ENCODE measurements at regions not wholly inside any gene's neighbourhood (a gene's known extent, or its start where the extent isn't known, plus 50 kb on each side); places are given as distances from the start of the nearest gene placed in this dataset.

GRCh38 chr15:35693286-35693685 is 147.3 kb upstream of the DPH6 start:
- Histone ChIP-seq H3K4me2 (replicated peaks; ENCODE audit: low read depth, low read length, poor library complexity, severe bottlenecking) (no peak overlapping the region), H3K79me2 (ENCODE audit: control insufficient read depth, insufficient read depth, low read length) (no peaks in the 10 kb centered on the region), H2AFZ (ENCODE audit: insufficient read depth, low read depth, low read length, poor library complexity, severe bottlenecking) (no peak overlapping the region), H3K36me3 (replicated peaks in 1 of 2; ENCODE audit: control extremely low read depth in 1 of 2, control insufficient read depth in 1 of 2, extremely low read depth in 1 of 2, insufficient read depth in 2 of 2, low read length in 1 of 2) (no peaks in the 10 kb centered on the region), H3K9me3 (ENCODE audit: control extremely low read depth in 1 of 3, control insufficient read depth in 2 of 3, insufficient read depth in 1 of 3, low read length in 2 of 3) (no peaks in the 10 kb centered on the region), H3K9ac (ENCODE audit: low read length) (no peak overlapping the region), H4K20me1 (ENCODE audit: control insufficient read depth, insufficient read depth, low read length, poor library complexity, severe bottlenecking) (no peaks in the 10 kb centered on the region), H3K4me3 (ENCODE audit: control extremely low read depth in 1 of 5, extremely low read depth in 1 of 5, insufficient read depth in 1 of 5, low read depth in 2 of 5, low read length in 4 of 5) (no peak overlapping the region), H3K4me1 (ENCODE audit: control insufficient read depth in 2 of 2, insufficient read depth in 2 of 2, low read length in 2 of 2) (no peaks in the 10 kb centered on the region), H3K27me3 (replicated peaks in 1 of 4; ENCODE audit: control extremely low read depth in 1 of 4, control insufficient read depth in 3 of 4, insufficient read depth in 4 of 4, low read length in 3 of 4) (no peaks in the 10 kb centered on the region), H3K27ac (ENCODE audit: low read length in 2 of 2) (no peak overlapping the region)
- Mint-ChIP-seq H3K27me3 (peaks cover 11% of the 10 kb centered on the region), H3K4me1 (no peaks in the 10 kb centered on the region), H3K9me3 (ENCODE audit: insufficient read depth) (no peaks in the 10 kb centered on the region), H3K27ac (no peak overlapping the region), H3K4me3 (no peak overlapping the region)
- CTCF ChIA-PET = no interaction called here
- WGBS (ENCODE audit: insufficient coverage) = no CpG with 5 or more reads among the region's 2 CpGs
- intact Hi-C loops (cut with micrococcal nuclease) = no loop called here
- TF ChIP-seq EZH2 (IDR thresholded peaks at IDR 0.05; ENCODE audit: borderline replicate concordance, insufficient read depth, low read depth, low read length, poor library complexity, severe bottlenecking) (no peak), CTCF (IDR thresholded peaks at IDR 0.05) (no peak)
- DNase-seq = no peak
- no peak for ATAC-seq (ENCODE audit: low read depth)
- POLR2A ChIA-PET = no interaction called here

DNA sequence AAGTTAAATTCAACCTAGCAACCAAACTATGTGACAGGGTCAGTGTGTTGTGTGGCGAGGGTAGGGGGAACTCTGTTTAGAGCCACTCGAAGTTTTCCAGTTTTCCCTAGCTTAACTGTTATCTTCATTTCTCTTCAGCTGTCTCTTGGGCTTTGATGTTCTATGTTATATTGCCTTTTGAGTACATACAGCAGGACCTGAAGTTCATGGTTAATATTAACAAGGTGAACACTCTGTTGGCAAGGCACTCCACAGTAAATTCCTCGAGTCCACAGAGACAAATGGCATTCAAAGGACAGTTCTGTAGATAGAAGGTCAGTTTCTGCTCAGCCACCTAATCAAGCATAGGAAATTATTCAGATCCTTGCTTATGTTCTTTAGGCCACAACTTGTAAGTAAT is 147.9 kb upstream of the DPH6 start:
- Histone ChIP-seq H3K4me3 (ENCODE audit: control extremely low read depth in 1 of 5, extremely low read depth in 1 of 5, insufficient read depth in 1 of 5, low read depth in 2 of 5, low read length in 4 of 5) (no peak overlapping the region), H3K27me3 (replicated peaks in 1 of 4; ENCODE audit: control extremely low read depth in 1 of 4, control insufficient read depth in 3 of 4, insufficient read depth in 4 of 4, low read length in 3 of 4) (no peaks in the 10 kb centered on the region), H3K9ac (ENCODE audit: low read length) (no peak overlapping the region), H3K36me3 (replicated peaks in 1 of 2; ENCODE audit: control extremely low read depth in 1 of 2, control insufficient read depth in 1 of 2, extremely low read depth in 1 of 2, insufficient read depth in 2 of 2, low read length in 1 of 2) (no peaks in the 10 kb centered on the region), H3K79me2 (ENCODE audit: control insufficient read depth, insufficient read depth, low read length) (no peaks in the 10 kb centered on the region), H3K4me1 (ENCODE audit: control insufficient read depth in 2 of 2, insufficient read depth in 2 of 2, low read length in 2 of 2) (no peaks in the 10 kb centered on the region), H3K27ac (ENCODE audit: low read length in 2 of 2) (no peak overlapping the region), H3K4me2 (replicated peaks; ENCODE audit: low read depth, low read length, poor library complexity, severe bottlenecking) (no peak overlapping the region), H3K9me3 (ENCODE audit: control extremely low read depth in 1 of 3, control insufficient read depth in 2 of 3, insufficient read depth in 1 of 3, low read length in 2 of 3) (no peaks in the 10 kb centered on the region), H4K20me1 (ENCODE audit: control insufficient read depth, insufficient read depth, low read length, poor library complexity, severe bottlenecking) (no peaks in the 10 kb centered on the region), H2AFZ (ENCODE audit: insufficient read depth, low read depth, low read length, poor library complexity, severe bottlenecking) (no peak overlapping the region)
- intact Hi-C loops (cut with micrococcal nuclease) = no loop called here
- WGBS (ENCODE audit: insufficient coverage) = no CpG with 5 or more reads among the region's 3 CpGs
- TF ChIP-seq EZH2 (IDR thresholded peaks at IDR 0.05; ENCODE audit: borderline replicate concordance, insufficient read depth, low read depth, low read length, poor library complexity, severe bottlenecking) (no peak), CTCF (IDR thresholded peaks at IDR 0.05) (no peak)
- H3K4me3 Mint-ChIP-seq = no peak overlapping the region
- CTCF ChIA-PET = no interaction called here
- no peaks in the 10 kb centered on the region for H3K9me3 Mint-ChIP-seq (ENCODE audit: insufficient read depth)
- ATAC-seq (ENCODE audit: low read depth) (no peak), DNase-seq (no peak)
- H3K27me3 Mint-ChIP-seq = peaks cover 8% of the 10 kb centered on the region
- H3K27ac Mint-ChIP-seq = no peak overlapping the region
- POLR2A ChIA-PET = no interaction called here
- no peaks in the 10 kb centered on the region for H3K4me1 Mint-ChIP-seq
